Endothelial cell of umbilical vein (primary cell): ENCODE measurements at regions not wholly inside any gene's neighbourhood (a gene's known extent, or its start where the extent isn't known, plus 50 kb on each side); places are given as distances from the start of the nearest gene placed in this dataset.

Source experiments
- BruUV-seq: library from RNA; stranded (reverse); fragments of 400-500 nt; replicated peaks from 2 replicates; lab custom pipeline; 2021; lab: Mats Ljungman, UMichigan
- CTCF ChIA-PET: fragments of 300-600, 350-600 bp; sonication (Branson Sonifier 250); formaldehyde crosslinking; loops from one replicate; lab custom pipeline; 2021; ENCODE audit warnings: antibody characterized with exemption, inconsistent platforms; lab: Charles Lee
- POLR2A ChIA-PET: fragments of 300-600, 350-600 bp; sonication (Branson Sonifier 250); formaldehyde crosslinking; loops from one replicate; lab custom pipeline; 2021; ENCODE audit warnings: antibody characterized with exemption, inconsistent platforms; lab: Charles Lee
- DNase-seq: peaks from one replicate; pipeline ENCODE4 v3.0.0-alpha.2; 2011; ENCODE audit warnings: low read depth, low spot score
- FAIRE-seq: peaks from 2 replicates; lab custom pipeline; 2011; peaks lifted over from hg19 to GRCh38; lab: Jason Lieb, UNC
- H2AFZ ChIP-seq: 2 replicates; pipeline ENCODE4 v1.6.0; 2012; ENCODE audit warnings: low read depth, low read length, control low read depth, inconsistent platforms
- H3K27ac ChIP-seq: 2 replicates; pipeline ENCODE4 v1.5.1; 2011; ENCODE audit warnings: low read depth, mild to moderate bottlenecking, control low read depth, low read length, moderate library complexity; ENCODE audit not compliant: insufficient read depth
- H3K27me3 ChIP-seq, 2 experiments: 2 replicates each; pipeline versions ENCODE4 v1.6.0 to v1.6.1; 2011; ENCODE audit warnings: low read length in 2 of 2, mixed read lengths in 1 of 2; ENCODE audit not compliant: control insufficient read depth in 2 of 2, insufficient read depth in 2 of 2
- H3K36me3 ChIP-seq, 2 experiments: 2 replicates in 1 of 2; 3 replicates in 1 of 2; pipeline ENCODE4 v1.5.1; 2011; ENCODE audit warnings: low read length in 2 of 2, mild to moderate bottlenecking in 1 of 2, moderate library complexity in 1 of 2; ENCODE audit not compliant: control insufficient read depth in 2 of 2, insufficient read depth in 2 of 2; ENCODE audit errors: extremely low read depth in 1 of 2
- H3K4me1 ChIP-seq: 3 replicates; pipeline ENCODE4 v1.5.1; 2011; ENCODE audit warnings: mild to moderate bottlenecking, low read length; ENCODE audit not compliant: control insufficient read depth, insufficient read depth; ENCODE audit errors: extremely low read depth
- H3K4me2 ChIP-seq: 2 replicates; pipeline ENCODE4 v1.6.1; 2011; ENCODE audit warnings: low read length, control low read depth, mixed read lengths; ENCODE audit not compliant: insufficient read depth
- H3K4me3 ChIP-seq, 3 experiments: fragments of 200-600 bp in 1 of 3; sonication (generic), shearing (Covaris generic) in 1 of 3; replicated peaks in 1 of 3; 2 replicates each; pipeline ENCODE4 v1.5.1; 2011 to 2016; ENCODE audit warnings: control low read depth in 3 of 3, low read length in 3 of 3, mild to moderate bottlenecking in 2 of 3, inconsistent platforms in 1 of 3, low read depth in 1 of 3, moderate library complexity in 1 of 3; ENCODE audit not compliant: insufficient read depth in 1 of 3
- H3K79me2 ChIP-seq: 2 replicates; pipeline ENCODE4 v1.6.0; 2012; ENCODE audit warnings: low read length, inconsistent platforms; ENCODE audit not compliant: control insufficient read depth, insufficient read depth
- H3K9ac ChIP-seq: replicated peaks from 2 replicates; pipeline ENCODE3; 2011; ENCODE audit warnings: low read length, control low read depth; ENCODE audit not compliant: insufficient read depth; ENCODE audit errors: extremely low read depth
- H3K9me1 ChIP-seq: replicated peaks from 3 replicates; pipeline ENCODE4 v1.6.0; 2011; ENCODE audit warnings: mild to moderate bottlenecking, low read length; ENCODE audit not compliant: control insufficient read depth, insufficient read depth; ENCODE audit errors: extremely low read depth
- H3K9me3 ChIP-seq: replicated peaks from 2 replicates; pipeline ENCODE4 v1.5.1; 2012; ENCODE audit warnings: low read length, inconsistent platforms; ENCODE audit not compliant: control insufficient read depth, insufficient read depth
- H4K20me1 ChIP-seq: replicated peaks from 2 replicates; pipeline ENCODE3; 2011; ENCODE audit warnings: mild to moderate bottlenecking, low read length; ENCODE audit not compliant: control insufficient read depth, insufficient read depth; ENCODE audit errors: extremely low read depth
- CTCF ChIP-seq, 2 donors: IDR thresholded peaks; 1 replicate in 1 of 2; 2 replicates in 1 of 2; pipeline ENCODE4 v1.5.1; 2011; ENCODE audit warnings: low read length in 2 of 2, mild to moderate bottlenecking in 2 of 2, moderate library complexity in 2 of 2, control low read depth in 1 of 2, inconsistent platforms in 1 of 2, low read depth in 1 of 2; ENCODE audit not compliant: insufficient read depth in 1 of 2; ENCODE audit errors: extremely low read depth in 1 of 2
- EZH2 ChIP-seq: IDR thresholded peaks from 2 replicates; pipeline ENCODE4 v1.6.1; 2012; ENCODE audit warnings: borderline replicate concordance, low read depth, mild to moderate bottlenecking, moderate library complexity, low read length, inconsistent platforms; ENCODE audit not compliant: severe bottlenecking
- FOS ChIP-seq: IDR thresholded peaks from 2 replicates; pipeline ENCODE4 v1.6.1; 2011; ENCODE audit warnings: mild to moderate bottlenecking, low read length, moderate library complexity, borderline replicate concordance; ENCODE audit not compliant: insufficient read depth
- GATA2 ChIP-seq: IDR thresholded peaks from 2 replicates; pipeline ENCODE4 v1.7.0; 2011; ENCODE audit warnings: low read depth, mild to moderate bottlenecking, moderate library complexity, mixed read lengths, low read length; ENCODE audit not compliant: insufficient read length, insufficient read depth
- JUN ChIP-seq: IDR thresholded peaks from 2 replicates; pipeline ENCODE4 v1.6.1; 2011; ENCODE audit warnings: borderline replicate concordance, low read depth; ENCODE audit not compliant: insufficient read length, insufficient read depth
- MAX ChIP-seq: IDR thresholded peaks from 2 replicates; pipeline ENCODE4 v1.6.1; 2011; ENCODE audit not compliant: insufficient read depth, insufficient read length
- MYC ChIP-seq: IDR thresholded peaks from one replicate; pipeline ENCODE4 v1.6.1; 2011; ENCODE audit warnings: mild to moderate bottlenecking, low read depth, low read length
- POLR2A ChIP-seq: IDR thresholded peaks from 2 replicates; pipeline ENCODE4 v1.6.1; 2012; ENCODE audit warnings: low read depth, mild to moderate bottlenecking, control low read depth, low read length
- POLR2AphosphoS5 ChIP-seq: IDR thresholded peaks from 2 replicates; pipeline ENCODE4 v1.6.1; 2012; ENCODE audit warnings: low read depth, mild to moderate bottlenecking, control low read depth, low read length, moderate library complexity; ENCODE audit not compliant: insufficient read depth
- dilution Hi-C: fragments of 300-500 bp; cut with MboI; formaldehyde crosslinking; loops from one replicate; pipeline ENCODE4 v1.15.0; 2019; ENCODE audit warnings: low sequenced_read_pairs; ENCODE audit not compliant: extremely low pct_ligation_motif_present
- intact Hi-C: fragments of 100-400 bp; cut with micrococcal nuclease; formaldehyde crosslinking; loops from one replicate; pipeline ENCODE4 v1.10.0; 2022

GRCh38 chr15:36090286-36090946 lies 489.0 kb upstream of the CDIN1 start:
- FAIRE-seq: no peak
- no peaks in the 10 kb centered on the region for H3K9me1 ChIP-seq
- no peak overlapping the region for H3K27ac ChIP-seq
- TF ChIP-seq MAX: no peak
- no peak for TF ChIP-seq CTCF (IDR thresholded peaks at IDR 0.05; ENCODE audit: extremely low read depth in 1 of 2, insufficient read depth in 1 of 2, low read depth in 1 of 2, low read length in 2 of 2)
- TF ChIP-seq JUN: no peak
- no peak for TF ChIP-seq POLR2A
- no peak for TF ChIP-seq EZH2
- no peak for TF ChIP-seq MYC
- TF ChIP-seq FOS: no peak
- no peak for TF ChIP-seq GATA2
- no peak for TF ChIP-seq POLR2AphosphoS5
- dilution Hi-C loops: no loop called here
- intact Hi-C loops: no loop called here
- H3K4me1 ChIP-seq: no peaks in the 10 kb centered on the region
- H3K36me3 ChIP-seq: no peaks in the 10 kb centered on the region
- CTCF ChIA-PET: no interaction called here
- POLR2A ChIA-PET: no interaction called here
- H4K20me1 ChIP-seq: no peaks in the 10 kb centered on the region
- no peak overlapping the region for H3K4me2 ChIP-seq
- no peak overlapping the region for H3K9ac ChIP-seq
- no peak overlapping the region for H3K4me3 ChIP-seq
- no peak overlapping the region for H2AFZ ChIP-seq
- H3K27me3 ChIP-seq: peaks cover 0 to 2% of the 10 kb centered on the region in 2 experiments
- BruUV-seq: no TSS peak
- no peak for DNase-seq
- no peaks in the 10 kb centered on the region for H3K9me3 ChIP-seq
- no peaks in the 10 kb centered on the region for H3K79me2 ChIP-seq
